RWPE1 (cell line): ENCODE measurements at regions not wholly inside any gene's neighbourhood (a gene's known extent, or its start where the extent isn't known, plus 50 kb on each side); places are given as distances from the start of the nearest gene placed in this dataset.

Experiments used
- CTCF ChIA-PET: fragments of 350-600 bp; sonication (Branson Sonifier 250); formaldehyde crosslinking; extraction: SDS; loops from one replicate; lab custom pipeline; 2021; lab: Yijun Ruan, JAX
- POLR2A ChIA-PET: fragments of 400-600 bp; formaldehyde crosslinking; extraction: SDS; loops from one replicate; lab custom pipeline; 2020; ENCODE audit warnings: antibody characterized with exemption; ENCODE audit not compliant: low non-redundant PET; lab: Yijun Ruan, JAX
- DNase-seq: peaks from one replicate; pipeline ENCODE4 v3.0.0; 2012; ENCODE audit warnings: low spot score
- H3K27ac ChIP-seq: fragments of 450-650 bp; 2 replicates; pipeline ENCODE4 v1.5.1; 2017
- TF ChIP-seq, protein P1 (sequence below): fragments of 450-650 bp; conservative IDR thresholded peaks from 2 replicates; pipeline ENCODE4 v1.5.1; 2017; ENCODE audit warnings: low read depth, mild to moderate bottlenecking

DNA sequence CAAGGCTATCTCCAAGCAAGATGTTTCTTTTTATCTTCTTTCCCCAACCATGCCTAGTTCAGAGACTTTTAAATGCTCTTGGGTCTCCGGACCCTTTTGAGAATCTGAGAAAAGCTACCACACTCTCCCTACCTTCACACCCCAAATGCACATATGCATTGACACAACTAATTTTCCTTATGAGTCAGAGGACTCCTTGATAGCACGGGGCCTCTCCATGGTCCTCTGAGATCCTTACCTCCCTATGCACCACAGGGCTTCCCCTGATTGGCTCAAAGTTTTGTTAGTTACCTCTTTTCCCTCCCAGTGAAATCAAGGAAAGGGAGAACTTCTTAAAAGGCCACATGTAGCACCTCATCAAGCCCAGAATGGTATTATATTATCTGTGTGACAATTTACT lies 86.8 kb upstream of the ATP6AP2 start:
- TF ChIP-seq, protein P1, sequence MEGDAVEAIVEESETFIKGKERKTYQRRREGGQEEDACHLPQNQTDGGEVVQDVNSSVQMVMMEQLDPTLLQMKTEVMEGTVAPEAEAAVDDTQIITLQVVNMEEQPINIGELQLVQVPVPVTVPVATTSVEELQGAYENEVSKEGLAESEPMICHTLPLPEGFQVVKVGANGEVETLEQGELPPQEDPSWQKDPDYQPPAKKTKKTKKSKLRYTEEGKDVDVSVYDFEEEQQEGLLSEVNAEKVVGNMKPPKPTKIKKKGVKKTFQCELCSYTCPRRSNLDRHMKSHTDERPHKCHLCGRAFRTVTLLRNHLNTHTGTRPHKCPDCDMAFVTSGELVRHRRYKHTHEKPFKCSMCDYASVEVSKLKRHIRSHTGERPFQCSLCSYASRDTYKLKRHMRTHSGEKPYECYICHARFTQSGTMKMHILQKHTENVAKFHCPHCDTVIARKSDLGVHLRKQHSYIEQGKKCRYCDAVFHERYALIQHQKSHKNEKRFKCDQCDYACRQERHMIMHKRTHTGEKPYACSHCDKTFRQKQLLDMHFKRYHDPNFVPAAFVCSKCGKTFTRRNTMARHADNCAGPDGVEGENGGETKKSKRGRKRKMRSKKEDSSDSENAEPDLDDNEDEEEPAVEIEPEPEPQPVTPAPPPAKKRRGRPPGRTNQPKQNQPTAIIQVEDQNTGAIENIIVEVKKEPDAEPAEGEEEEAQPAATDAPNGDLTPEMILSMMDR = no peak
- POLR2A ChIA-PET = no interaction called here
- no peak for DNase-seq
- H3K27ac ChIP-seq = no peak overlapping the region
- CTCF ChIA-PET = no interaction called here

GRCh38 chrX:40488296-40488695 lies 92.5 kb upstream of the ATP6AP2 start:
- POLR2A ChIA-PET = no interaction called here

GRCh38 chrX:40485973-40486372 lies 94.8 kb upstream of the ATP6AP2 start:
- TF ChIP-seq, protein P1 = no peak
- H3K27ac ChIP-seq = no peak overlapping the region
- ChIA-PET POLR2A (no interaction called here), CTCF (no interaction called here)
- no peak for DNase-seq

More at GRCh38 chrX:40488296-40488695, 92.5 kb upstream of the ATP6AP2 start:
- no peak overlapping the region for H3K27ac ChIP-seq
- CTCF ChIA-PET = no interaction called here
- TF ChIP-seq, protein P1 = no peak
- DNase-seq = no peak

GRCh38 chrX:40485102-40485826 lies 95.5 kb upstream of the ATP6AP2 start:
- TF ChIP-seq, protein P1 = no peak
- ChIA-PET CTCF (no interaction called here), POLR2A (no interaction called here)

DNA sequence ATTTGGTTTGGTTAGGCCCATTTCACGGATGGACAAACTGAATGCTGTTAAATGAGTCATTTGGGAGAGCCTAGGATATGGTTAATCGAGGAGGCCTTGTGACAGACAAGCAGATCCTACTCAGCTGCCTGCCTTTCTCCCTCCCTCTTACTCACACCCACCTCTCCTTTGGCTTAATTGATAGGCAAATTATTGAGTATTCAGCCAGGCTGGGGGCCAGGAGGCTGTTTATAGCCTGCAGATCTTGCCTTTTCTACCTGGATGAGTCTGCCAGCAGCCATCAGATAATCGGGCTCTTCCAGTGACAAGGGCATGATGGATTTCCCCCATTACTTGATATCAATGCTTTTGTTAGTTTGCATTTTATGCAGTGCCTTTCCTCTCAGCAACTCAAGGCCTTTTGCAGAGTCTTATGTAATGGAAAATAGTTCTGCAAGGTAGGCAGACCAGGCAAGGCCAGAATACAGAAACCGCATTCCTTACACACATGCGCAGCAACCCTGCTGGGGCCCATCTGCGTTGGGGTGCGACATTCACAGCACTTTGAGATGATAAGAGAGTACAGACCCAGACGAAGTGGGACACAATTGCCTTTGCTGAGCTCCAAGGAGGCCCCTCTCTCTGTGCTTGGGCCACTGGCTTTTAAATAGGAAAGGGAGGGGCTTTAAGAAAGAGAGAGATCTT lies 96.2 kb upstream of the ATP6AP2 start:
- ChIA-PET POLR2A (no interaction called here), CTCF (no interaction called here)
- no peak for DNase-seq
- TF ChIP-seq, protein P1 = no peak
- H3K27ac ChIP-seq = no peak overlapping the region

More at GRCh38 chrX:40485102-40485826, 95.5 kb upstream of the ATP6AP2 start:
- no peak for DNase-seq
- H3K27ac ChIP-seq = no peak overlapping the region

DNA sequence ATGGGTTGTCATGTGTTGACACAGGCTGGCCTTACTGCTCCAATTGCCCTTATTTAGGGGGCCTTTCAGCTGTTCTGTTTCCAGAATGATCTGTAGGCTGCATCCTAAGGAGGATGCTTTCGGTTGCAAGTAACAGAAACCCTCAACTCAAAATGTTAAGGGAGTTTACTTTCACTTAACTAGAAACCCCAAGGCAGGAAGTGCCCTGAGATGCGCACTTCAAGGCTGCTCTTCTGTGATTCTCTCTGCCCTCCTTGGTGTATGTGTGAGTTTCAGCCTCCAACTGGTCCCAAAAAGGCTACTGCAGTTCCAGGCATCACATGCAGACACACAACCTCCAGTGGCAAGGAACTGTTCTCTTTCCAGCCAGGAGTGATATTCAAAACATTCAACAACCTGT lies 97.3 kb upstream of the ATP6AP2 start:
- POLR2A ChIA-PET = no interaction called here
- TF ChIP-seq, protein P1 = no peak
- CTCF ChIA-PET = no interaction called here
- no peak for DNase-seq
- no peak overlapping the region for H3K27ac ChIP-seq
